CD4-positive, alpha-beta T cell (primary cell): ENCODE measurements at regions not wholly inside any gene's neighbourhood (a gene's known extent, or its start where the extent isn't known, plus 50 kb on each side); places are given as distances from the start of the nearest gene placed in this dataset.

Source experiments
- ATAC-seq: fragments of 200-7000 bp; cut with Tn5 transposase; one replicate; pipeline ENCODE4 v1.10.0; 2022; ENCODE audit warnings: mild to moderate bottlenecking; ENCODE audit not compliant: poor library complexity
- CTCF ChIA-PET: fragments of 350-600 bp; sonication (Branson Sonifier 250); formaldehyde crosslinking; loops from one replicate; lab custom pipeline; 2021; ENCODE audit warnings: antibody characterized with exemption, inconsistent platforms; lab: Charles Lee
- POLR2A ChIA-PET: fragments of 350-600 bp; sonication (Branson Sonifier 250); formaldehyde crosslinking; loops from one replicate; lab custom pipeline; 2021; ENCODE audit warnings: antibody characterized with exemption, inconsistent platforms; lab: Charles Lee
- DNase-seq, 14 experiments: peaks; one replicate each; pipeline ENCODE4 v3.0.0-alpha.2; 2013 to 2020; ENCODE audit warnings: mixed read lengths in 2 of 14
- H3K27ac ChIP-seq, 2 donors: one replicate each; pipeline versions ENCODE4 v1.5.1 to v1.7.0; 2013; ENCODE audit warnings: low read length in 2 of 2, low read depth in 1 of 2, mild to moderate bottlenecking in 1 of 2
- H3K27me3 ChIP-seq, 2 experiments: 1 replicate in 1 of 2; 2 replicates in 1 of 2; pipeline versions ENCODE4 v1.6.1 to v1.7.0; 2013; ENCODE audit warnings: low read length in 2 of 2, control low read depth in 1 of 2, mild to moderate bottlenecking in 1 of 2, moderate library complexity in 1 of 2; ENCODE audit not compliant: insufficient read depth in 2 of 2, control insufficient read depth in 1 of 2
- H3K36me3 ChIP-seq: one replicate; pipeline ENCODE4 v1.6.1; 2013; ENCODE audit warnings: low read length, control low read depth; ENCODE audit not compliant: insufficient read depth
- H3K4me1 ChIP-seq: one replicate; pipeline ENCODE4 v1.6.1; 2013; ENCODE audit warnings: low read length, control low read depth; ENCODE audit not compliant: insufficient read depth
- H3K4me3 ChIP-seq: one replicate; pipeline ENCODE4 v1.5.1; 2013; ENCODE audit warnings: mild to moderate bottlenecking, low read length, moderate library complexity
- H3K9me3 ChIP-seq, 2 experiments: 1 replicate in 1 of 2; 2 replicates in 1 of 2; pipeline versions ENCODE4 v1.6.1 to v1.7.0; 2013; ENCODE audit warnings: low read length in 2 of 2, mild to moderate bottlenecking in 2 of 2, control low read depth in 1 of 2, moderate library complexity in 1 of 2; ENCODE audit not compliant: control insufficient read depth in 1 of 2, insufficient read depth in 1 of 2
- H3K27ac Mint-ChIP-seq: one replicate; pipeline ENCODE4 v1.8.0; 2020; ENCODE audit warnings: mixed read lengths
- H3K27me3 Mint-ChIP-seq: one replicate; pipeline ENCODE4 v1.8.0; 2021; ENCODE audit warnings: mixed read lengths
- H3K36me3 Mint-ChIP-seq: one replicate; pipeline ENCODE4 v1.8.0; 2021; ENCODE audit warnings: low read depth, mixed read lengths
- H3K4me1 Mint-ChIP-seq: one replicate; pipeline ENCODE4 v1.8.0; 2021; ENCODE audit warnings: low read depth, mixed read lengths
- H3K4me3 Mint-ChIP-seq: one replicate; pipeline ENCODE4 v1.8.0; 2020; ENCODE audit warnings: mild to moderate bottlenecking, mixed read lengths
- H3K9me3 Mint-ChIP-seq: one replicate; pipeline ENCODE4 v1.8.0; 2020; ENCODE audit warnings: mixed read lengths
- intact Hi-C, 2 experiments: fragments of 100-400 bp; cut with DNase I in 1 of 2; cut with micrococcal nuclease in 1 of 2; formaldehyde crosslinking; loops; one replicate each; pipeline versions ENCODE4 v1.15.1 to v1.9.0; 2023 to 2025; cut with DNase I, micrococcal nuclease
- TF ChIP-seq, protein P1 (sequence below): fragments of 200-600 bp; IDR thresholded peaks from one replicate; pipeline ENCODE4 v1.8.0; 2022; ENCODE audit warnings: antibody characterized with exemption, mild to moderate bottlenecking

DNA sequence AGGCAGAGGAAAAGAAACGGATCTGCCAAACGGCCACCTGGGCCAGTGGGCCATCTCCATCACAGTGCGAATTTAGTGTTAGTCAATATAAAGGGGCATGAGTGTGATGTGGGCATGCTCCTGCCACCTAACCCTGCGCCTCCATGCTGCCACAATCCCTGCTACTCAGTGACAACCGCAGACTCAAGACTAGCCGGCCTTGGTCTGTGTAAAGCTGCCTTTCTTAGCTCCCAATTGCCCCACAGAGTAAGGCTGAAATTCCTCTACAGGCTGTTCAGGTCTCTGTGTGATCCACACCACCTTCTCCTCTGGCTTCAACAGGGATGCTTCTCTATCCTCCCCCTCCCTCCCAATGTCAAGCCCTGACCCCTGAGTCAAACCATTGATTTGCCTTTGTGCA, 269.7 kb downstream of the XXYLT1 start:
- no peak overlapping the region for H3K4me3 Mint-ChIP-seq
- no peaks in the 10 kb centered on the region for H3K9me3 Mint-ChIP-seq
- H3K36me3 Mint-ChIP-seq: no peaks in the 10 kb centered on the region
- peaks cover 7% of the 10 kb centered on the region for H3K27me3 Mint-ChIP-seq
- H3K36me3 ChIP-seq: no peaks in the 10 kb centered on the region
- H3K9me3 ChIP-seq: no peaks in the 10 kb centered on the region
- ChIA-PET CTCF (interaction anchor here (1.5 kb wide), 1 partner anchor 260 kb away, joined by 4 read pairs; no protein-coding TSS in a partner anchor), POLR2A (no interaction called here)
- H3K4me3 ChIP-seq: no peak overlapping the region
- no peak overlapping the region for H3K27ac ChIP-seq
- H3K4me1 Mint-ChIP-seq: no peaks in the 10 kb centered on the region
- H3K27me3 ChIP-seq: peaks cover 0 to 2% of the 10 kb centered on the region in 2 experiments
- intact Hi-C loops: loop anchor here in 1 of 2 experiments (5.0 kb wide), 2 partner anchors 106 to 256 kb away; no protein-coding TSS in a partner anchor
- DNase-seq (no peak), ATAC-seq (no peak)
- TF ChIP-seq, protein P1, sequence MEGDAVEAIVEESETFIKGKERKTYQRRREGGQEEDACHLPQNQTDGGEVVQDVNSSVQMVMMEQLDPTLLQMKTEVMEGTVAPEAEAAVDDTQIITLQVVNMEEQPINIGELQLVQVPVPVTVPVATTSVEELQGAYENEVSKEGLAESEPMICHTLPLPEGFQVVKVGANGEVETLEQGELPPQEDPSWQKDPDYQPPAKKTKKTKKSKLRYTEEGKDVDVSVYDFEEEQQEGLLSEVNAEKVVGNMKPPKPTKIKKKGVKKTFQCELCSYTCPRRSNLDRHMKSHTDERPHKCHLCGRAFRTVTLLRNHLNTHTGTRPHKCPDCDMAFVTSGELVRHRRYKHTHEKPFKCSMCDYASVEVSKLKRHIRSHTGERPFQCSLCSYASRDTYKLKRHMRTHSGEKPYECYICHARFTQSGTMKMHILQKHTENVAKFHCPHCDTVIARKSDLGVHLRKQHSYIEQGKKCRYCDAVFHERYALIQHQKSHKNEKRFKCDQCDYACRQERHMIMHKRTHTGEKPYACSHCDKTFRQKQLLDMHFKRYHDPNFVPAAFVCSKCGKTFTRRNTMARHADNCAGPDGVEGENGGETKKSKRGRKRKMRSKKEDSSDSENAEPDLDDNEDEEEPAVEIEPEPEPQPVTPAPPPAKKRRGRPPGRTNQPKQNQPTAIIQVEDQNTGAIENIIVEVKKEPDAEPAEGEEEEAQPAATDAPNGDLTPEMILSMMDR: no peak
- H3K27ac Mint-ChIP-seq: no peak overlapping the region
- H3K4me1 ChIP-seq: no peaks in the 10 kb centered on the region

DNA sequence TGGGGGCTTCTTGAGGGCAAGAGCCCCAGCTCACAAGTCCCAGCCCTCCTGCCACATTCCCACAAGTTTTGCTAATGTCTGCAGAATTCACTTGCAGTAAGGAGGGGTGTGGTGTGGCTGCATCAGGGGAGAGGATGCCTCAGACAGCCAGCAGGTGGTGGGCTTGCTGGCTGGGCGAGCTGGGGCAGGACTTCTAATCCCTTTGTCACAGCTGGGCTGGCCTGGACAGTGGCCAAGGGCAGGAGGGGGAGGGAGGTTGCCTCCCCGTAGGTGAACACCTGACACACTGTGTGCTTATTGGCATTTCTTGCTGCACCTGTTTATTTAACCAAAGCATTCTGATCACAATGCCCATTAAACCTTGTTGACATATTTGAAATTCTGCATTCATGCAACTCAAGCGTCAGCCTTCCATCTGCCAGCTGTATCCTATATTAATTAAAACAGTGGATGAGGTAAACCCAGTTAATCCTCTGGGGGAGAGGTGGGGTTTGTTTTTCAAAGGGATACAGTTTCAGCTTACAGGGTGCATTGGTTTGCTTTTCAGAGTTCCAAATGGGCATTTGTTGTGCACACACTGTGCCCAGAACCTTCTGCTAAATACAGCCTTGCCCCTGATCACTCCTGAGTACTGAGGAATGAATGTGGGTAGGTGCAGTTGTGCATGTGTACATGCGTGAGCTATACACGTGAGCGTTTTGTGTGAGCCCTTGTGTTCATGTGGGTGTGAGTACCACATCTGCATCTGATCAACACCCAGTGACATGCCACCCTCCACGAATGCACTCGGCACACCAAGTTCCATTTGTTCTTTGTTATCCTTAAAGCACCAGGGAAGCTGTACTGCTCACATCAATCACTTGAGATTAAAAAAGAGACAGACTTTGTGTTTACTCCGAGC, 268.7 kb downstream of the XXYLT1 start:
- Mint-ChIP-seq H3K9me3 (no peaks in the 10 kb centered on the region), H3K27me3 (peaks cover 11% of the 10 kb centered on the region), H3K4me3 (no peak overlapping the region), H3K4me1 (no peaks in the 10 kb centered on the region), H3K36me3 (no peaks in the 10 kb centered on the region), H3K27ac (no peak overlapping the region)
- ChIA-PET CTCF (interaction anchor here (1.5 kb wide), 1 partner anchor 259 kb away, joined by 4 read pairs; no protein-coding TSS in a partner anchor), POLR2A (no interaction called here)
- Histone ChIP-seq H3K36me3 (no peaks in the 10 kb centered on the region), H3K9me3 (no peaks in the 10 kb centered on the region), H3K27me3 (peaks cover 0 to 2% of the 10 kb centered on the region in 2 experiments), H3K27ac (no peak overlapping the region), H3K4me3 (no peak overlapping the region), H3K4me1 (no peaks in the 10 kb centered on the region)
- TF ChIP-seq, protein P1: peak; percentile 22
- peak in 7 of 14 experiments; percentile 5 to 50 (median 12) for DNase-seq
- ATAC-seq: no peak
- intact Hi-C loops: loop anchor here (1.0 to 5.0 kb wide), 3 partner anchors 104 to 255 kb away; no protein-coding TSS in a partner anchor

DNA sequence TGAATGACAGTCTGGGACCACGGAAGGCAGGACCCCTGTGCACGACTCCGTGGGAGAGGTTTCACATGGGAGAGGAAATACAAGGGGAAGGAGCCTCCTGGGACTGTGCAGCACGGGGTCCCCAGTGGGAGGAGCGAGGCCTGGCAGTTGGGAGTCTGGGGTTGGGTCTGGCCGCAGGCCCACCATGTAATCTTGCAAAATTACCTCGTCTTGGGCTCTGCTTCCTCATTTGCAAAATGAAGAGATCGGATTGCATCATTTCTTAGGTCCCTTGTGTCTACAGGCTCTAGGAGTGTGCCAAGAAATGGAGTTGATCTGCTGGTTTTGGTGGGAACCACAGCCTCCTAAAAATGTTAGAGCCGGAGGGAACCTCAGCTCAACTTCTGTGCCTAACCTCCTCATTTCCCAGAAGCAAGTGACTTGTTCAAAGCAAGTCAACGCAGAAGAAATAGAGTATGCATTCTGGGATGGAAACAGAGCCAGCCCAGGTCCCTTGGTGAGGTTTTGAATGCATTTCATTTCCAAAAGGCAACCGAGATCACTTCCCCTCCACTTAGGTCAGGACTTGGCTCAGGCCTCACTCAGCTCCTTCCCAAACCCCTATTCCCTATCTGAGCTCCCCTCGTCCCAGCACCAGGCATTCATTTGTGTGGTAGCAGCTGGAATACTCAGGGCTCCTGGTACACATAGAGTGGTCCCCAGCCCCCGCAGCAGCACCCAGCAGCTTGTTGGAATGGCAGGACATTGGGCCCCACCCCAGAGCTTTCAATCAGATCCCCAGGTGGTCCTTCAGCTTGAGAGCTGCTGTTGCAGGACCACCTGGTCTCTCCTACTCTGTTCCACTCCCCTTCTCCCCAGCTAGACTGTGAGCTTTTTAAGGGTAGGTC, 267.7 kb downstream of the XXYLT1 start:
- H3K27ac ChIP-seq: no peak overlapping the region
- ATAC-seq: no peak
- CTCF ChIA-PET: no interaction called here
- no peaks in the 10 kb centered on the region for H3K4me1 ChIP-seq
- Mint-ChIP-seq H3K27ac (no peak overlapping the region), H3K4me3 (no peak overlapping the region), H3K9me3 (no peaks in the 10 kb centered on the region), H3K4me1 (no peaks in the 10 kb centered on the region), H3K27me3 (peaks cover 17% of the 10 kb centered on the region), H3K36me3 (no peaks in the 10 kb centered on the region)
- intact Hi-C loops: loop anchor here in 1 of 2 experiments (5.0 kb wide), 2 partner anchors 104 to 254 kb away; no protein-coding TSS in a partner anchor
- peak in 2 of 14 experiments; percentile 23 to 24 for DNase-seq
- H3K36me3 ChIP-seq: no peaks in the 10 kb centered on the region
- H3K27me3 ChIP-seq: peaks cover 0 to 2% of the 10 kb centered on the region in 2 experiments
- TF ChIP-seq, protein P1: no peak
- no peak overlapping the region for H3K4me3 ChIP-seq
- no peaks in the 10 kb centered on the region for H3K9me3 ChIP-seq
- POLR2A ChIA-PET: no interaction called here
